ENCODE measurements at regions not wholly inside any gene's neighbourhood (a gene's known extent, or its start where the extent isn't known, plus 50 kb on each side); places are given as distances from the start of the nearest gene placed in this dataset.

- no peak for DNase-seq
Observed at GRCh38 chr11:28504555-28505110, 396.4 kb downstream of the METTL15 start.

- DNase-seq, result no peak
Observed at GRCh38 chr11:28495333-28495732, 387.1 kb downstream of the METTL15 start.

- DNase-seq, result no peak
Observed at GRCh38 chr11:28491431-28491830, 383.2 kb downstream of the METTL15 start.

GRCh38 chr11:28490773-28491382 is 382.7 kb downstream of the METTL15 start:
- no peak for DNase-seq

GRCh38 chr11:28488336-28488735 is 380.1 kb downstream of the METTL15 start:
- no peak for DNase-seq

GRCh38 chr11:28483072-28483867 is 375.1 kb downstream of the METTL15 start:
- DNase-seq, result no peak

GRCh38 chr11:28482666-28483065 is 374.5 kb downstream of the METTL15 start:
- no peak for DNase-seq

GRCh38 chr11:28481616-28482480 is 373.7 kb downstream of the METTL15 start:
- DNase-seq, result no peak

- DNase-seq, result no peak
Observed at GRCh38 chr11:28480406-28480805, 372.2 kb downstream of the METTL15 start.

GRCh38 chr11:28476864-28477263 is 368.7 kb downstream of the METTL15 start:
- DNase-seq, result no peak

- no peak for DNase-seq
Observed at GRCh38 chr11:28476049-28476448, 367.9 kb downstream of the METTL15 start.

- no peak for DNase-seq
Observed at GRCh38 chr11:28472904-28473303, 364.7 kb downstream of the METTL15 start.

GRCh38 chr11:28471537-28471936 is 363.3 kb downstream of the METTL15 start:
- DNase-seq, result no peak

GRCh38 chr11:28470180-28470579 is 362.0 kb downstream of the METTL15 start:
- no peak for DNase-seq

GRCh38 chr11:28466506-28466905 is 358.3 kb downstream of the METTL15 start:
- no peak for DNase-seq

- no peak for DNase-seq
Observed at GRCh38 chr11:28464252-28464867, 356.2 kb downstream of the METTL15 start.

- DNase-seq, result no peak
Observed at GRCh38 chr11:28463826-28464225, 355.6 kb downstream of the METTL15 start.

GRCh38 chr11:28461846-28462245 is 353.7 kb downstream of the METTL15 start:
- DNase-seq, result no peak

- DNase-seq, result no peak
Observed at GRCh38 chr11:28461338-28461737, 353.1 kb downstream of the METTL15 start.

- no peak for DNase-seq
Observed at GRCh38 chr11:28460348-28460747, 352.2 kb downstream of the METTL15 start.

GRCh38 chr11:28459912-28460311 is 351.7 kb downstream of the METTL15 start:
- no peak for DNase-seq

- DNase-seq, result no peak
Observed at GRCh38 chr11:28457481-28458065, 349.4 kb downstream of the METTL15 start.

Measured in NCI-H2029 (cell line).